ENCODE measurements at regions not wholly inside any gene's neighbourhood (a gene's known extent, or its start where the extent isn't known, plus 50 kb on each side); places are given as distances from the start of the nearest gene placed in this dataset.
"Not testable (repeated sequence)": the region's sequence is repeated elsewhere in the genome, so short reads cannot be mapped to it uniquely, and the experiment has no call there.

DNA sequence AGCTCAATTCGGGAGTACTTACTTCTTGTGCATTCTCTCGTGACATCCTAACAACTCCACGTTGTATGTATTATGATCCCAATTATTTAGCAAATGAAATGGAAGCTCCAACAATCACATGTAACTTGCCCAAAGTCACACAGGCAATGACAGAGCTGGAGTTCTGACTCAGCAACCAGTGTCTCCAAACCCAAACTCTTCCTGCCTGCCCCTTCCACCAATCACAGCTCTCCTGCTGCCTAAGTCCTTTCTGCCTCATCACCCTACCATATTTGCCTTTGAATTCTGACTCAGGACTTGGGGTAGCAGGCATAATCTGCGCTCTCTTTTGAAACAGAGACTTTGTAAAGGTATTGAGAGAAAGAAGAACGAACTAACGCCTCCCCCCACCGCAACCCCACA lies 245.2 kb upstream of the MAF start:
- no peak for DNase-seq

DNA sequence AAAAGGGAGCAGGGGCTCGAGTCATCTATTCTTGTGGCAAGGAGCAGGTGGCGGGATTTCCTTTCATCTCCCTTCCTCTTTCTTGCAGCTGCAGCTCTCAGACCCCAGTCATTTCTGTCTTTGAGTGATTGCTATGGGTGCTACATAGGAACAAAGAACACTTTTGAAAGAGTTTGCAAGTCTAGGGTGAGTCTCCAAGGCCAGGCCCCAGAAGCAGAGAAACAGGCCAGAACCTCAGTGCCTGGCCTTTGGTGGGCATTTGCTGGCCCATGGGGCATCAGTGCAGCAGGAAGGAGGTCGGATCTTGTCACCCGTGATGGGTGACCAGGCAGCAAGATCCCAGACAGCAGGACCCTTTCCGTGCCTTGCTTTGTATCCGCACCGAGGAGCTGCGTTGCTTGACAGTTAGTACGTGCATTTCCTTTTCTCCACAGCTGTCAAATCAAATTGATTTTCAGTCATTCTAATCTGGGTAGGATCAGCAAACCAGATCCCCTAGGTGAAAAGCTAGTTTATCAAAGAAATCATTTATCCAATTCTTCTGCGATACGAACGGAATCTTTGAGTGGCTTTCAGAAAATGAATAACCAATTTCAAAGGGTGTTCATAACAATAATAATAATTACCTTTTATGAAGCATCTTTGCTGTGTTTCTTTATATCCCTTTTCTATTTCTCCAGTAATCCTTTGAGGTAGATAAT lies 244.6 kb upstream of the MAF start:
- DNase-seq, result no peak

DNA sequence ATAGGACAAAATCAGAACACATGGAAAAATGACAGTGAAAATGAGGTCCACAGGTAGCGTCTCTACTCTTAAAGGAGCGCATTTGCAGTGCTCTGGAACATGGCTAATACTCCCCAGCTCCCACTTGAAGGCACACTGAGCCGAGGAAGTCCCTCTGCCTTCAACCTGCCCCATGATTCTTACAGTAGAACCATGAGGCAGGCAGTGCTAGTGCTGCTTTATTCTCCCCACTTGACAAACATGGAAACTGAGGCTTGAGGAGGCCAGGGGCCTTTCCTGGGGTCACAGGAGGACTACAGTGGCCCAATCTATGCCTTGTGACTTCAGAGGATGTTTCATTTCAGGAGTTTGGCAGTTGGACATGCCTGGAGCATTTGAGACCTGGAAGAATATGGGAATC lies 244.1 kb upstream of the MAF start:
- DNase-seq, result no peak

DNA sequence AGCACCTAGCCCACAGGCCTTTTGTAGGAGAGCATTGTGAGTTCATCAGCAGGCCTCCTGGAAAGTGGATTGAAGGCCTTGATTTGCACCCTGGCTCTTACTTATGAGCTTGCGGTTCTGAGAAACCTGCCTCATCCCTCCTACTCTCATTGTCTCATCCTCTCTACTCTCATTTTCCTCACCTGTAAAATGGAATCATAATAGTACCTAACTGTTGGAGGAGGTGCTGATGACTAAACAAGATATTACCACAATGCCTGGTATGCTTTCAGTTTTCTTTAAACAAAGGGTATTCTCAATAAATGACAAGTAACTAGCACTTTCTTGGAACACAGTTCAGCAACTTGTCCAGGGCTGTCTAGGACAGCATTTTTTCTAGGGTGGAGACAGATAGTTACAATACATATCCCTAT lies 243.1 kb upstream of the MAF start:
- DNase-seq, result no peak

DNA sequence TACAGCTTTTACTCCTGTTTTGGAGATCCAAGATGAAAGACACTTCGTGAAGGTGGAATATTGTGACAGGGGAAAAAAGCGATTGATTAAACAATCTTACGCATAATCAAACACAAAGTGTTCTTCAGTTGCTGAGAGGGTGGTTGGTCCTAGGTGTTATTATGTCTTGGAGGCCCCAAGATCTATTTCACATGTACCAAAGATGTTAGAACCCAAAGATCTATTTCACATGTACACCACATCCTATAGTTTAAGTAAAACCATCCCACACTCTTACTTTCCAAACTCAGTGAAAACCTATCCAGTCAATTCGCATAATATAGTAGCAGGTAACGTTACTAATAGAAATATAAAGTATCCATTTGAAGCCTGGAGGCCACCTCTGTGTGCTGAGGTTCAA lies 242.6 kb upstream of the MAF start:
- DNase-seq, result no peak

DNA sequence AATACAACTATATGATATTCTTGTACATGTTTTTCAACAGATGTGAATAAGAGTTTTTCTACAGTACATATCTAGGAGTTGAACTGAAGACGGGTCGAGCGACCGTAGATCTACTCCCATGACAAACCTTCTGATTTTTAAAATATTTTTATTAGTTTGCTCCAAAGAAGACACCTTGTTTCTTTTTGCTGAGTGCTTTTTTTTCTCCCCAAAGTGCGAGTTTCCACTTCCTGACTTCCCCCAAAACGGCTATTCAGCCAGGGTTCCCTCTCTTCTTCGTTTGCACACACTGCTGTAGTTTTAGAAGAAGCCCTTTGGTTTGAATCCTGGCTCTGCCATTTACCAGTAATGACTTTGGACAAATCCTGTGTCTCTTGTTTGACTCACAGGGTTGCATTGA lies 241.7 kb upstream of the MAF start:
- no peak for DNase-seq

DNA sequence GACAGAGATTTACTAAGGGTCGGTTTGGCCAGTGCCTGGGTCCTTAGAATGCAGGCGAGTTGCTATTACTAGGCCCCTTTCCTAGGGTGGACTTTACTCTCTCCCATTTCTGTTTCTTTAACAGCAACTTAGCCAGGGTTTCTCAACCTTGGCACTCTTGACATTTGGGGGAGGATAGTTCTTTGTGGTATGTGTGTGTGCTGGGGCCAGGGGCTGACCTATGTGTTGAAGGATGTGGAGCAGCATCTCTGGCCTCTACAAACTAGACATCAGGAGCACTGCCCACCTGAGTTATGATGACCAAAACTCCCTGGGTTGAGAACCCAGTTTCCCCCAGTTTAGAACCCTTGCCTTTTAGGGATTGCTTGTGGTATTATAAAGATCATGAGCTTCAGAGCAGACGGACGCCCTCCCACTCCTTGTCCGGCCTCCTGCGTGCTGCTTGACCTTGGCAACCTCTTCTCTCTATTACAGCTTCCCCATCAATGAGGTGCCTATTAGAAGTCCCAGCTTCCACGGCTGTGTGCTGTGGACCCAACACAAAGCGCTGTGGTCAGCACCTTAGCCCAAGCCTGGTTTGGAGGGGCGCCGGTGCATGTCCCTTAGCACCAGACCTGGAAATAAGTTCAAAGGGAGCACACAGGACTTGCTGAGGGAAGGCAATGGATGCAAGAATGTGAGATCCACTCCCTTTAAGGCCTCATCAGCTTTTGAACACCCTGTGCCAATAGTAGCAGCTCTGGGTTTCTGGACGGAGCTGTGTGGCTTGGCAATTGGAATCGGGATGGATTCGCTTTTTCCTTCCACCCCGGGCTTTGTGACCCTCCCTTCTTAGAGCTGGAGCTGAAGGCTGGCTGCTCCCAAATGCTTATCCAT lies 239.2 kb upstream of the MAF start:
- no peak for DNase-seq

DNA sequence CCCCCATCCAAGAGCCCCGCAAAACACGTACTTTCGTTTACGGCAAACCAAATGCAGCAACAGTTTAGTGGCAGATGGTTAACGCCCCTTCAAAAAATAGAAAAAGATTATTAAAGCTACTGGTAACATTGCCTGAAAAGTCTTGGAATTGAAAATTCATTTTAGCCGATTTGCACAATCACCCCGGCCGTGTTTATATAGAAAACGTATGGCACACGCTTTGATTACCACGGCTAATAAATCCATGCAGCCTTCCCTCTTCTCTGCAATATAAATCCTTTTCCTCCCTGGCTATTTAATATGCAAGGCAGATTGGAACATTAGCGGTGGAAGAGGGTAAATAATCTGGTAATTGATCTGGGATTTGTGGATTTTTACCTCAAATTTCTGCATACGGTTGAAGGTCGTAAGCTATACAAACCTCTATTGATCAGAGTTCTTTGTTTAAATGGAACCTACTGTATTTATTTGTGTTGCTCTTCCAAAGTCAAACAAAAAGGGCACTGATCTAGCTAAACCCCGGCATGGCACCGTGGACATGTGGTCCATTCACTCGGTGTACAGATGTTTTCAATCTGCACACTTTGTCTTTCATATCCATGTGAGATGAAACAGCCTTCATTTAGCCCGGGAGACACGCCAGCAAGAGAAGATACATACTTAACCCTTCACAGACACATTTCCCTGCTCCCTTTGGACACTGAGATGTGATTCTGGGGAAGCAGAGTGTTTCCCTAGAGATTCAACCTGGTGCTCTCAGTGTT lies 238.1 kb upstream of the MAF start:
- no peak for DNase-seq

DNA sequence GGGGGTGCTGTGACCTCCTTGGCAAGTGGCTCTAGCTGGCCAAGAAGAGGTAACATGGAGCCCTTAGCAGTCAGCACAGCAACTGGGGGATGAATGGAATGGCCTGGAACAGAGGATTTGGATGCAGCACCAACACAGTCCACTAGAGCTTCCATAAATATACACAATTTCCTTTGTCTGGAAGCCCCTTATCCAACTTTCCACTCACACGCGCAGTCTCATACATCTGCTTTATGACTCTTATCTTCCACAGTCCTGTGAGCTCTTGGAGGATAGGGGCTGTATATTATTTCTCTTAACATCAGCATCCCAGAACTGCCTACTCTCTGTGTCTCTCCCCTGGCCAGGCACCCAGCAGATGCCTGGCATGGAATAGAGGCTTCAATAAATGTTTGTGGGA lies 235.6 kb upstream of the MAF start:
- DNase-seq, result no peak

DNA sequence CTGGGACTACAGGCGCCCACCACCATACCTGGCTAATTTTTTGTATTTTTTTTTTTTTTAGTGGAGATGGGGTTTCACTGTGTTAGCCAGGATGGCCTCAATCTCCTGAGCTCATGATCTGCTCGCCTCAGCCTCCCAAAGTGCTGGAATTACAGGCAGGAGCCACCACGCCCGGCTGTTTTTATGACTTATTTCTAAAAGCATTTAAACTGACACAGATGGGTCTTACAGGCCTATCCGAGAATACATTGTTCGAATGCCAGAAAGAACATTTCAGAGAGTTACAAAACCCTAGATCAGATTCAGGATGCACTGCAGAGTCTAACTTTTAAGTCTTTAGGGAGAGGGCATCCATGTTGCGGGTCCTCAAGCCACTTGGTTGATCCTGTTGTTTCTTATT lies 234.7 kb upstream of the MAF start:
- no peak for DNase-seq

DNA sequence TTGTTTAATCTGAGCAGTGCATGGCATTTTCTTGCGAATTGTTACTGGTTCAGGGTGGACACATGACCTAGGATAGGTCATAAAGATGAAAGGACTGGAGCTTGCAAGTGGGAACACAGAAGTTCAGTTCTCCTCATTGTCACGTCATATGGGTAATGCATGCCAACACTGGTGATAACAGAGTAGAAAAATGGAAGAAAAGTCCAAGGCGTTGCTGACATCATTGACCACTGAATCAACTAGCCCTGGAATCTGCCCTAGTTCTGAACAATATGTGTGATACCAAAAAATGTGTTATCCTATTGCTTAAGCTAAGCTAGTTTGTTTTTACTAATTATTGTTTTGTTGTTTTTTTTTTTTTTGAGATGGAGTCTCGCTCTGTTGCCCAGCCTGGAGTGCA lies 234.2 kb upstream of the MAF start:
- no peak for DNase-seq

DNA sequence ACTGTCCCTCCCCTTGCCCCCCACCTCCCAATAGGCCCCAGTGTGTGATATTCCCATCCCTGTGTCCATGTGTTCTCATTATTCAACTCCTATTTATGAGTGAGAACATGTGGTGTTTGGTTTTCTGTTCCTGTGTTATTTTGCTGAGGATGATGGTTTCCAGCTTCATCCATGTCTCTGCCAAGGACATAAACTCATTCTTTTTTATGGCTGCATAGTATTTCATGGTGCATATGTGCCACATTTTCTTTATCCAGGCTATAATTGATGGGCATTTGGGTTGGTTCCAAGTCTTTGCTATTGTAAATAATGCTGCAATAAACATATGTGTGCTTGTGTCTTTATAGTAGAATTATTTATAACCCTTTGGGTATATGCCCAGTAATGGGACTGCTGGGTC lies 233.5 kb upstream of the MAF start:
- not testable (repeated sequence) for DNase-seq

DNA sequence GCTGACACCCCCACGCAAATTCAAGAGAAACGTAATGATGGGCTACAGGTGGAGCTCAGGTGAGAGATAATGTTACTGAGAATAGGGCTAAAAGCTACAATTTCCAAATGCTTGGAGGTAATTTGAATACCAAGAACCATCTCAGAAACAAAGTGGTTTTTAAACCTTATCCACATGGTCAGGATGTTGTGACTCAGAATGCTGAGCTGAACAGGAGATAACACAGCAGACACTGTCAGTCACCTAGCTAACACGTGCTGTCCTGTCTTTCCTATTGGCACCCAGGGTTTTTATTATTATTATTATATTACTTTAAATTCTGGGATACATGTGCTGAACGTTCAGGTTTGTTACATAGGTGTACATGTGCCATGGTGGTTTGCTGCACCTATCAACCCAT lies 233.0 kb upstream of the MAF start:
- DNase-seq, result no peak

DNA sequence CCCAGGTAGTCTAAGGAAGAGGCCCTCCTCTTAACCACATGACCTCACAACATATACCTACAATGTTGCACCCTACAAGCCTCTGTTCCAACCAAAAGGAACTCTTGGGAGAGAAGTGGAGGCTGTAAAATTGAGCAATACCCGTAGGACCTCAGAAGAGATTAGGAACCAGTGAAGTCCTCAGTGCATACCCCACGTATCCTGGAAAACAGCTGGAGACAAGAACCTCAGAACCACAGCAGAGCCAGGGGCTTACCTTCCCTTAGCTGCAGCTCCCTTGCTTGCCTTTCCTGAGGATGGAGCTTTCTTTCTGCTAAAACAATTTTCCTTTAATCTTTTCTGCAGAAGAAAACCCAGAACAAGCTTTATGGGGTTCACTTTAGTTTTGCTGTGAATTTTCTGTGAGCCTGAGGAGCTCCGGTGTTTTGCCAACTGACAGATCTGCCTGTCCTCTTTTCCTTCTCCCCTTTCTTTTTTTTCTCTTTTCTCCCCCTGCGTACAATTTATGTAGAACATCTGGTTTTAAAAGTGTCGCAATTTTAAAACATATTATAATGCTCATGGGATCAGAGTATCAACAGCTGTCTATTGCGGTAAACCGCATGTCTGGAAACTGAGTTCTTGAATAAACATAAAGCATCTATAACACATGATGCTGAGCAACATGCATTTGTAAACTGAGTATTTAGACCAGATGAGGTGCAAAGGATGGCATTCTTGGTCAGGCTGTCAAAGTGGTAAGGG lies 226.4 kb upstream of the MAF start:
- DNase-seq, result no peak

DNA sequence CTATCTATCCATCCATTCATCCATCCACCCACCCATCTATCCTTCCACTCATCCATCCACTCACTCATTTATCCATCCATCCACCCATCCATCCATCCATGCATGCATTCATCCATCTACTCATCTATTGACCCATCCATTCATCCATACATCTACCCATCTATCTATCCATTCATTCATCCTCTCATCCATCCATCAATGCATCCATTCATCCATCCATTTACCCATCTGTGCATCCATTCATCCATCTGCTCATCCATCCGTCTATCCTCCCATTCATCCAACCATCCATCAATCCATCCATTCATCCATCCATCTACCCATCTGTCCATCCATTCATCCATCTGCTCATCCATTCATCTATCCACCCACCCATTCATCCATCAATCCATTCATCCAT lies 224.5 kb upstream of the MAF start:
- DNase-seq, result no peak

DNA sequence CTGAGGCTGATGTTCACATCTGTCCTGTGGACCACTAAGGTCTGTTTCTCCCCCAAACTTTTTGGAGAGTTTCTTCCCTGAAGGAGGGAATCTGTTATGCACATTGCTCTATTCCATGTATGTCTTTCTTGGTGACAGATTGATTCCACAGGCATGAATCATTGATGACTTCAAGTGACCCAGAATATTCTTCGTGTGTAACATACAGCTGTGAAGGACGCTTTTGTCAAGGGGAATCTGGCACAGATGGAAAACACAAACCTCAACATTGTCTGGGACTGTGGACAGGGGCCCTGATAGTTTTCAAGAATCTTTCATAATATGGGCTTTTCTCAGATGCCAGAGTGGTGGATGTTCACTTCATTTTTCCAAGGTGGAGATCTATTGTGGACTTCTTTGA lies 223.1 kb upstream of the MAF start:
- DNase-seq, result no peak

DNA sequence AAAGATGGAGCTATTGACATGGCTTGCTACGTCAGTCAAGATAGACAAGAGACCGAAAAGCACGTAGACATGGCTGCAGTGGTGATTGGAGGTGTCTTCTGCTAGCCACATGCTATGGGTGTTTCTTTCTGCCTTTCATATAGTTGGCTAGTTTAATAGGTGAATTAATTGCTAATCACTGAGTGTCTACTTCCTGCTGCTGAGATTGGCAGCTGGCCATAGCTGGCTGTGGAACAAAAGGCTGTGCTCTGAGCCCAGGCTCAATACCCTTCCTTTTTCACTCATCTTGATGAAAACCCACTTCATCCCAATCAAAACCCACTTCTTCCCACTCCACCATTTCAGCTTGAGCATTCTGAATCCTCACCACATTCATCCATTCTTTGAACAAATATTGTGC lies 221.4 kb upstream of the MAF start:
- DNase-seq, result no peak

DNA sequence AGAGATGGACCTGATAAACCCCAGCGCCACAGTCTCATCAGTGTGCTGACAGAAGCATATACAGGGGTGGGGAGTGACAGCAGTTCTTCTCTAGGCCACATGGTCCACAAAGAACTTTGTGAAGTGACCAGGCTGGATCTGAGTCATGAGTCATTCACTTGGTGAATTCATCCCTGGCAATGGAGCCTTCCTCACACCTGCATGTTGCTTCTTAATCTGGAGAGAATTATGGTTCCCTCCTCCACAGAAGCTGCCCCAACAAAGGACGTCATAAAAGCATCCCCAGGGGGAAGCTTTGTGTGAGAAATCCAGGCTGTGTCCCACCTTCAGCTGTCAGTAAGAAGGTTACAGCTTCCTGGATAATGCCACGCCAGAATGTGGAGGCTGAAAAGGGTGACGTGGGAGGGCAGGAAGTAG lies 215.6 kb upstream of the MAF start:
- DNase-seq, result no peak

DNA sequence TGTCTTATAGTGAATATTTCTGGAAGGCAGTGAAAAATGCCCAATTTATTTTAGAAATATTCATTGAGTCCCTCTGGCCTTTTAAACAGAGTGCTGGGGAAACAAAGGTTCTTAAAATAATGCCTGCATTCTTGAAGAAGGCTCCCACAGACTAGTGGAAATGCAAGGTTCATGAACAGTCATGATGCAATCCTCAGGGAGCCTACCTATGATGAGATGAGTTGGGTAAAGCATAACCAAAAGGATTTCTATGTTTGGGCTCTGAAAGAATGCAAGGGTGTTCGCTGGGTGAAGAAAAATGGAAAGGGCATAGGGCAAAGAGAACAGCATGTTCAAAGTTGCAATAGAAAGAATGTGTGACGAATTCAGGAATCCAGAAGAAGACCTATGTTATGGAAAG lies 214.5 kb upstream of the MAF start:
- no peak for DNase-seq

DNA sequence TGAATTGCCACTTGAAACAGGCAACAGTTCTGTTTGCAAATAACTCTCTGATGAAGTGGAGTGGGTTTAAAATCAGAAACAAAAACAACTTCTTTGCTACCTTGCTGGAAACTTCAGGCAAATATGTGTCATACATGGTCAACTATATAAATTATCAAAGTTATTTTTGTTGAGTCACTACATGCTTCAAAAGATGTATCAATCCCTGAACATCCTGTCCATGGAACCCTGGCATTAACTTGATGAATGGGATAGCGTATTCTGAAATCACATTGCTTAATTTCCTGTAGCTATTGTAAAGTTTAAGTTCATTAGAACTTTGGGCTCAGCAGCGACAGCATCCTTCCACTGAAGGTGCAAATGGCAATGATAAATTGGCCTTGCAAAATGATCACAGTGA lies 213.6 kb upstream of the MAF start:
- no peak for DNase-seq

DNA sequence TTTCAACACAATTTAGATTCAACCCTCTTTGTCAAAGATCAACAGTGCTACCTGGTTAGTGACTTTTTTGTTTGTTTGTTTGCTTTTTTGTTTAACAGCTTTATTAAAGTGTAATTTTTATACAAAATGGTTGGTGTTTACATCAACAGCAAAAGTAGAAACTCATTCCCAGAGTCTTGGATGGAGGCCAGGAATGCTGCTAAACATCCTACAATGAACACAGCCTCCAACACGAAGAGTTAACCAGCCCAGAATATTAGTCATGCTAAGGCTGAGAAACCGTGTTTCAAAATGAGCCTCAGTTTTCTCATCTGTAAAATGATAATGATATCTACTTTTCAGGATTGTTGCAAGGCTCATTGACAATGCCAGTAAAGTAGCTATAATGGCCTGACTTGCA lies 211.0 kb upstream of the MAF start:
- DNase-seq, result no peak

DNA sequence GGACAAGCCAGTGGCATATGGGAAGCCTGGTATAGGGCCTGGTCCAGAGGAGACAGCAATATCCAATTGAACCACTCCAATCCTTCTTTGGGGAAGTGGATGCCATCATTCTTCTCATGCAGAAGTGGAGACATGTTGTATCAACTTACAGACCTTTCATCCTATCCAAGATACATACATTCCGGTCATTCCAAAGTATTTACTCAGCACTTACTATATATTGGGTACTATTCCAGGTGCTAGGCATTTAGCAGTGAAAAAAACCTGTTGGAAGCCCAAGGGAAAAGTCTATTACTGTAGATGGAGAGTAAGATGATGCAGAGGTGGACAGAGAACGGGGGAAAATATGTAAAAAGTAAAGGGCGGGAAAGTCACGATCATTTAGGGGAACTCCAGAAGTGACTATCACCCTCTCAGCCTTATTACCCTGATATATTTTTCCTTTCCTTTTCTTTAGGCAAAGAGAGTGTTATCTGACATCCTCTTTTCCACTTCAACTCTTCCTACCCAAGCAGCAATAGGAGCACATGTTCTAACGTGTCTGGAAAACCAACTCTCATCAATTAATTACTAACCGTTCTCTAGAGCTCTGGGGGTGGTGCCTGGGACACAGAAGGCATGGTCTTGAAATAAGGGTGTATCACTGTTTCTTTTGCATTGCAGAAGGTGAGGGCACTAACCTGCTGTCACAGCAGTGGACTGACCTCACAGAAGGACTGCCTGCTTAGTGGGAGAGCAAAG lies 210.1 kb upstream of the MAF start:
- no peak for DNase-seq
